ENCODE measurements at regions not wholly inside any gene's neighbourhood (a gene's known extent, or its start where the extent isn't known, plus 50 kb on each side); places are given as distances from the start of the nearest gene placed in this dataset.

DNA sequence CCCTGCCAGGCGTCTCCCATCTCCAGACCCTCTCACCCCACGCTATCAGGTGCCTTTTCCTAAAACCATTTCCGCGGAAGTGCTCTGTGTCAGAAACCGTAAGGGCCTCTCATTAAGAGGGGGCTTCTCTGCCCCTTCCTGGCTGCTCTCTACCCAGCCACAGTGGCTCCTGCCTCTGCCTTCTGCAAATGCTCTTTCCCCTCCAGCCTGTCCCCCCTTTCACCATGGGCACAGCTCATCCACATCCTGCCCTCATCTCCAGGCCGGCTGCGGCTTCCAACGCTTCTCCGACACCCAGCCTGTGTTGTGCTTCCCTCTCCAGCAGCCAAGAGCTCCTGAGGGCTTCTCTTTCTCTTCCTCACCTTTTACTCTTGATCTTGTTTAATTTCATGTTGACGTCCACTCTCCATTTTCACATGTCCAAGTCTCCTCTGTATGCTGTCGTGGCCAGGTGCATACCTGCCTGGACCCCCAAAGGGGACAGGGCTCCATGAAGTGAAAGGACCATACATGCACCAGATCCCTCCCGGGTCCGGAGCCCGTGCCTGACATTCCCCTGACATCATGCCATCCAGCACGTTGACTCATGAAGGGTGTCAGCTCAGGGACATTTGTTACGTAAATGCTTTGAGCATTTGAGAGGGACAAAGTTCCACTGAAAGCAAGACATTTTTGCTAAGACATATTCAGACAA is 306.5 kb downstream of the AJAP1 start:
- DNase-seq (ENCODE audit: low spot score) = no peak

DNA sequence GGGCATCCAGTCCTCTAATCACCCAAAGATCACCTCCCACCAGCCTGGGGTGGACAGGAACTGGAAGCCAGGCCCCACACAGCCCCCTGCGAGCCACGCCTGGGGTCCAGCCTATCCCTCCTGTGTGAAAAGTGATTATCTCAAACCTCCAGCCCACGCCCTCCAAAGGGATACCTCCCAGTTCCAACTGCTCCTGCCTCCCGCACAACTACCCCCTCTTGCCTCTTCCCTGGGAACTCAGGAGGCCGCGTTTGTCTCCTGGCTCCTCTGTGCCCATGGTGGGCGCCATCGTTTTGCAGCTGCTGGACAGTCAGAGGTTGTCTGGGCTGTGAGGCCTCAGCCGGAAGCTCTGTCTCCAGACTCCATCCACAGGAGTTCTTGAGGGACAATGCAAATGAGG is 305.9 kb downstream of the AJAP1 start:
- DNase-seq (ENCODE audit: low spot score) = no peak

DNA sequence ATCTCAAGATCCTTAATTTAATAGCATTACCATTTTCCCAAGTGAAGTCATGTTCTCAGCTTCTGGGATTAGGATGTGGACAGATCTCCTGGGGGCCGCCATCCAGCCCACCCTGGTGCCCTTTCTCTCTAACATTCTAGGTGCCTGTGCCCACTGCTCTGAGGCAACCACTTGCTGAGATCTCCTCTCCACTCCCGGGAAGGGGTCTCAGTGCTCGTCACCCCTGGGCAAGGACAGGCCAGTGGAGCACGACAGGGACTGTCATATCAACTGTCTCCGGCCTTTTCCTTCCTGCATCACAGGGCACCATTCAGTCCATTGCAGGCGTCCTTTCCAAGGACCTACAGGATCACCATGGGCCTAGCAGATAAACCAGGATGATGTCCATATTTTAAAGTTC is 304.8 kb downstream of the AJAP1 start:
- no peak for DNase-seq (ENCODE audit: low spot score)

DNA sequence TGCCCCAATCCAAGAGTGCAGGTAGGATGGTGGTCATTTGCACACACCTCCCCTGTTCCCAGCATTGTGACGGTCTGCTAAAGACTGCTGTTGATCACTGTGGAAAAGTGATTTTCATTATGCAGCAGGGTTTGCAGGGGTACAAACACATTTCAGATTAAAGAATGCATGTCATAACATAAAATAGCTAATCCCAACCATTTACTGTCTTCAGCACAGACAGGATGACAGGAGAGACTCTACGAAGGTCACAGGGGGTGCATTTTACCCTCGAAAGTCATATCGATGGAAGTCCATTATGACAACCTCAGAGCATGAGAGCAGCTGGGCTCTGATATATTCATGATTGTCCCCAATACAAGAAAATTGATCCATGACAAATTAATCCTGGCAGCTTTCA is 302.6 kb downstream of the AJAP1 start:
- no peak for DNase-seq (ENCODE audit: low spot score)

DNA sequence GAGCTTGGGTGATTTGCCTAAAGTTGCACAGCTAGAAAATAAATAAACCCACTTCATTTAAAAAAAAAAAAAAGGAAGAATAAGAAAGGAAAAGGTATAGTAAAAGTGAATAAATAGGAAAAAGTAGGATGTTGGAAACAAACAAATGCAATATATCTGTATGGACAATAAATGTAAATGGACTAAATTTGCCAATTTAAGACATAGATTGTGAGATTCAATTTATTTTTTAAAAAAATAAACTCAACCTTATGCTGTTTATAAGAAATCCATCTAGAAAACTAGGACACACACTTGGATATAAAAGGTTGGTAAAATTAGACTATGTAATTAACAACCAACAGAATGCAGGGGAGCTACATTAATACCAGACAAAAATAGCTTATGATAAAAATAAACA is 300.0 kb downstream of the AJAP1 start:
- no peak for DNase-seq (ENCODE audit: low spot score)

DNA sequence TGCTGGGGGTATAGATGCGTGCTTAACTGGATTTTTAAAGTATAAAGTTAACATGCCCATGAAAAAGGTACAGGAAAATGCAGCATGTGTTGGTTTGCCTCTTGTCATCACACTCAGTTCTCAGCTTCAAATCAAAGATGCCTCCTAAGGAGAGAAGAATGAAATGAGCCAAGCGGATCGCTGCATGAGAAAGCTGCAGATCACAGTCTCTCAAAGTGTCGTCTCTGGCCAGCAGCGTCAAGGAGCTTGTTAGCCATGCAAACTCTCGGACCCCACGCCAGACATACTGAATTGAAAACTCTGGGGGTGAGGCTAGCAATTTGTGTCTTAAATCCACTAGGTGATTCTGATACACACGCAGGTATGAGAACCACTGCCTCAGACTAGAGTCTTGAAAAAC is 297.2 kb downstream of the AJAP1 start:
- no peak for DNase-seq (ENCODE audit: low spot score)

DNA sequence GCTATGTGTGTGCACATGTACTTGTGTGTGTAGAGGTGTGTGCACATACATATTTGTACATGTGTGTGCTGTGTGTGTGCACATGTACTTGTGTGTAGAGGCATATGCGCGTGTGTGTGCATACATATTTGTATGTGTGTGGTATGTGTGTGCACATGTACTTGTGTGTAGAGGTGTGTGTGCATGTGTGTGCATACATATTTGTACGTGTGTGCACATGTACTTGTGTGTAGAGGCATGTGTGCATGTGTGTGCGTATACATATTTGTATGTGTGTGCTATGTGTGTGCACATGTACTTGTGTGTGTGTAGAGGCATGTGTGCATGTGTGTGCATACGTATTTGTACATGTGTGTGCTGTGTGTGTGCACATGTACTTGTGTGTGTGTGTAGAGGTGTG is 291.9 kb downstream of the AJAP1 start:
- no peak for DNase-seq (ENCODE audit: low spot score)

DNA sequence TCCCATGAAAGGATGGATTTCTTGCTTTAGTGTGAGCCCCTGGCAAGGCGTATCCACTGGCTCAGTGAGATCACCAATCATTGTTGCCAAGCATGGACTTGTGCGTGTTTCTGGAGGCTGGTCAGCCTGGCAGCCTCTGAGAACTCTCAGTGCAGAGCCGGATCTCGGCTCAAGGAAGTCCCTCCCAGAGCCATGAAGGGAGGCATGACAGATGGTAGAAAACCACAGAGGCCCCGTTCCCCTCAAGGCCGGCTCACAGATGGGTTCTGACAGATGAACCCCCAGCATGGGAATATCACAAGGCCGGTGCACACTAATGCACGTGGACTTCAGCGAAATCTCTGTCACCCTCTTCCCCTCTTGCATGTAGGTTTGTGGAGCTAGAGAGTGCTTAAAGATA is 290.5 kb downstream of the AJAP1 start:
- no peak for DNase-seq (ENCODE audit: low spot score)

DNA sequence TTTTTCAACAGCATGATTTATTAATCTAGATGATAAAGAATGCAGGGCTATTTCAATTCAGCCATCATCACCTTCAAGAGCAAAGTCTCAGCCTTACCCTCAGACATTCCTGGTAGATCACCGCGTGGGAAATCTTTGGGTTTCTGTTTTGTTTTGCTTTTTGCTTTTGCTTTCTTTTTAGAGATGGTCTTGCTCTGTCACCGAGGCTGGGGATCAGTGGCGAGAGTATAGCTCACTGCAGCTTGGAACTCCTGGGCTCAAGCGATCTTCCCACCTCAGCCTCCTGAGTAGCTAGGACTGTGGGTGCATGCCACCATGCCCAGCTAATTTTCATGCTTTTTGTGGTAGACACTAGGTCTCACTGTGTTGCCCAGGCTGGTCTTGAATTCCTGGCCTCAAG is 289.7 kb downstream of the AJAP1 start:
- no peak for DNase-seq (ENCODE audit: low spot score)

DNA sequence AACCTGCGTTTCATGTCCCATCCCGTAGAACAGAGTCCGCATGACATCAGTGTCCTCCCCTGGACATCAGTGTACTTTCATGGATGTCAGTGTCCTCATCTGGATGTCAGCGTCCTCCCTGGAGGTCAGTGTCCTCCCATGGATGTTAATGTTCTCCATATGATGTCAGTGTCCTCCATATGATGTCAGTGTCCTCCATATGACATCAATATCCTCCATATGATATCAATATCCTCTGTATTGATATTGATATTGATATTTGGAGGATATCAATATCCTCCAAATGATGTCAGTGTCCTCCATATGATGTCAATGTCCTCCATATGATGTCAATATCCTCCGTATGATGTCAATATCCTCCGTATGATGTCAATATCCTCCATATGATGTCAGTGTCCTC is 284.9 kb downstream of the AJAP1 start:
- no peak for DNase-seq (ENCODE audit: low spot score)

DNA sequence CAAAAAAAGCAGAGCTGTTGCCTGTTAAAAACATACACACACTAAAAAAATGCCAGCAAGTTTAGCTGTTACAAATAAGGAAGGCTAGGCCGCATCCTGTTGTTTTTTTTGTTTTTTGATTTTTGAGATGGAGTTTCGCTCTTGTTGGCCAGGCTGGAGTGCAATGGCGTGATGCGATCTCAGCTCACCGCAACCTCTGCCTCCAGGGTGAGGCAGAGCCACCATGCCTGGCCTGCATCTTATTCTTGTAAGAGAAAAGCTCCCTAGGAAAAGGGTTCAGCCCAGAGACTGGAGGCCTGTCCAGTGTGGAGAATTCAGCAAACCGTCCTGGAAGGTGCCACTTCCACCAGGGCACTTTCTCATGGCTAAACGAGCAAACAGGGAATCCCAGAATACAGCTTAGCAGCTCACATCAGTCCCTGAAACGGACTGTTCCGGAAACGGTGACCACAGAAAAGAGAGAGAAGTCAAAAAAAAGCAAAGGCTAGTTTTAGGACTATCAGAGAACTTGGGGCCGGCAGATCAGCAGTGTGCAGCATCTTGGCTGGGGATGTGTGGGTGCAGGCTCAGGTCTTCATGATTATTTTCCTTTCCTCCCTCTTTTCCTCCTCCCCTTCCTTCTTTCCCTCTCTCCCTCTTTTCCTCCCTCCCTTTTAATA is 283.6 kb downstream of the AJAP1 start:
- DNase-seq (ENCODE audit: low spot score) = no peak

DNA sequence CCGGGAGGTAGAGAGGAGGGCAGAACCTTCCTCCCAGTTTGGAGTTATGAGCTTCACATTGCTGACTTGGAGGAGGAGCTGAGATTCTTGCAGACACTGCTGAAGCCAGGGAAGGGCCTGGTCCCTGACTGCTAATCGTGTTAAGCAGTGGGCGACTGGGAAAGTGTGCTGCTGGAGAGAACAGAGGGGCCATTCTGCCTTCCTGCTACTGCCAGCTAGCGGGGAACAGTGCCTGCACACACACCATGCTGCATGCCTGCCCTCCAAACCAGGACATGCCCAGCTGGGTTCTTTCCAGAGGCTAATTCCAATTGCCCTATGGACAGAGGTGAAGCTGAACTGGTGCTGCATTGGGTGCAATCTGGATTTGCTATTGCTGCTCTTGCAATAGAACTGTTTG is 281.4 kb downstream of the AJAP1 start:
- no peak for DNase-seq (ENCODE audit: low spot score)

DNA sequence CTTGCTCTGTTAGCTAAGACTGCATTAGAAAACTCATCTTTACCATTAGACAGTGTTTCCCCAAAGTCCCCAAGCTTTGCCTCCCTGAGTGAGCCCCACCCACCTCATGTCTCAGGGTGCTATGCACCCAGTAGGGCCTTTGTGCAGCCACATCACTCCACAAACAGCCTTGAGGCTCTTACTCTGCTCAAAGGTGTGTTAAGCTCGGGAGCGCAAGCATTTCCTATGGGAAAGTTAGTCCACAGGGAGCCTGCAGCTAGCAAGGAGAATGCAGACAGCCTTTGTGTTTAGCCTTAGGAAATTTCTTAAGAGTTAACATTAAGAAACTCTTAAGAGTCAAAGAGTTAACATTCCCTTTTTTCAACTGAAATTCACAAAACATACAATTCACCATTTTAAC is 278.8 kb downstream of the AJAP1 start:
- no peak for DNase-seq (ENCODE audit: low spot score)

DNA sequence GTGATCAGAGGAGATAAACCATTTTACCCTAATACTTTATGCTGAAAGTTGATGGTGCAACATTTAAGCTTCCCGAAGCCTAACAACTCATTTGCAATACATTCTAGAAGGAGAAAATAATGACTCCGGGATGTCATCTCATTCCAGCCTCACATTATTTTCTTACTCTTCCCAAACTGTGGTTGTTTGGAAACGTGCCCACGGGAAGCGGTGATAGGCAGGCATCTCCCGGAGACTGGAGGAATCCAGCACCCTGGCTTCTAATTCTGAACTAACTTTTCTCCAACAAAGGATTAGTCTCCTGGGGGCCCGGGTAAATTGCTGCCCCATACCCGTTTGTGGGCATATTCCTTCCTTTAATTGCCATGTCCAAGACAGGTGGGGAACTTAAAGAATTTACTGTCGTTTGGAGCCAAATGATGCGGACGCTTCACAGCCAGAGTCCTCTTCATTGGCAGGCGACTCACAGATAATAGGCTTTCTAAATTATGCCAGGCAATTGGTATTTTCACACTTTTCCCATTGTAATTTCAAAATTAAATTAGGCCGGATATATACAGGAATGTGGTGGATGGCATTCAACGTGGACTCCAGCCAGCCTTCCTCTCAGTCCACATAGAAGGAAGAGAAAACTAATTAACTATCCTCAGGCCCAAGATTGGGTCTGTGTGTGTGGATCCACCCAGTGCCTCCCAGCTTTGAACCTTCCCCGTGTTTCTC is 278.1 kb downstream of the AJAP1 start:
- no peak for DNase-seq (ENCODE audit: low spot score)

DNA sequence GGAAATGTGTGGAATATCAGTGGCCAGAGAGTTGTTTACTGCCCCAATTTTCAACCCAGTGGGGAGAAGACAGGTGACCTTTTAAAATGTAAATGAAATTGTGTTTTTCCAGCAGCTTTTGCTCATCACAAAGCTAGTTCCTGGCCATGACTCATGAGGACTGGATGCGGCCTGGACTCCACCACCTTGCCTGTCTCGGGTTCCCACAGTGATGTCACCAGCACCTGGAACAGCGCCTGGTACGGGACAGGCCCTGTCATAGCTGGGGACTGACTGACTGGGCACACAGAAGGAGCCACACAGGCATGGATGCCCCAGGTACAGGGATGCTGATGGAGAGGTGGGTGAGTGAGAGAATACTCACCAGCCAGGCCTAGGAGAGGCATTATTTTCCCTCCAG is 277.1 kb downstream of the AJAP1 start:
- DNase-seq (ENCODE audit: low spot score) = no peak

DNA sequence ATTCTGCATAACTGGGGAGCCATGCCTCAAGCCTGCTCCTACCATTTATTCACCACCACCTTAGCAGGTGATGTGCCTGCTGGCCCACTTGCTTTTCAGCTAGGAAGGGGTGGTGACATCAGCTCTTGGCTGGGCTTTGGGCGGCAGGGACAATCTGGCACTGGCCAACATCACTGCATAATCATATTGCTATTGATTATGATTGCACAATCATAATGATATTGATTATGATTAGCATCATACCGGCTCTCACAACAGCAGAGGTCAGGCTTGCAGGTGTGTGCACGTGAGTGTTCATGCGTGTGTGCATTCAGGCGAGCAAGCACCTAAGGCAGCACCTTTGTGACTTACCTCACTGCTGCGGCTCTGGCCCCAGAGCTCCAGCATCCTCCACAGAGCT is 273.8 kb downstream of the AJAP1 start:
- no peak for DNase-seq (ENCODE audit: low spot score)

DNA sequence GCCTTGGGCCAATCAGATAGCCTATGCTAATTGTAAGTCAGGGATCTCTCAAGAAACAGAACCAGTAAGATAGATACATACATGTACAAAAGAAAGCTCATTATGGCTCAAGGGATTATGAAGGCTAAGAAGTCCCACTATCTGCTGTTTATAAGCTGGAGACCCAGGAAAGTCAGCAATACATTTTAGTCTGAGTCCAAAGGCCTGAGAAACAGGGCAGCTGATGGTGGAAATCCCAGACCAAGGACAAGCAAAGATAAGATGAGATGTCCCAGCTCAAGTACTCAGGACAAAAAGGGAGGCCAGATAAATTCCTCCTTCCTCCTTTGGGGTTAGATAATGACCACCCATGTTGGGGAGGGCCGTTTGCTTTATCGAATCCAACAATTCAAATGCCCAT is 269.9 kb downstream of the AJAP1 start:
- DNase-seq (ENCODE audit: low spot score) = no peak

DNA sequence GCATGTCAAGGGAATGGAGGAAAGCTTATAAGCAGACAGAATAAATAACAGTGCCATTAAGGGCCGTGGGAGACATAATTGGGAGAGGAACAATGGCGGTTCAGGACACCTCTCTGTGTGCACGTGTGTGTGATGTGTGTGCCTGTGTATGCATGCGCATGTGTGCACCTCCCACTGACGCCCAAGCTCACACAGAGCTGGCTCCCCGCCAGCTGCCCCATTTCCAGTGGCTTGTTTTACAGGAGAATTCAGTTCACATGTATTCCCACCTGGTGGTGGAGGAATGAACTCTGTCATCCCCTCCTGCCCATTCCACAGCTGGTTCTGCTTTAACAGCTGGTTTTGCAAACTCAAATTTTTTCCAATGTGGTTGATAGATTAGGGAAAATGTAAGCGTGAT is 262.2 kb downstream of the AJAP1 start:
- no peak for DNase-seq (ENCODE audit: low spot score)

DNA sequence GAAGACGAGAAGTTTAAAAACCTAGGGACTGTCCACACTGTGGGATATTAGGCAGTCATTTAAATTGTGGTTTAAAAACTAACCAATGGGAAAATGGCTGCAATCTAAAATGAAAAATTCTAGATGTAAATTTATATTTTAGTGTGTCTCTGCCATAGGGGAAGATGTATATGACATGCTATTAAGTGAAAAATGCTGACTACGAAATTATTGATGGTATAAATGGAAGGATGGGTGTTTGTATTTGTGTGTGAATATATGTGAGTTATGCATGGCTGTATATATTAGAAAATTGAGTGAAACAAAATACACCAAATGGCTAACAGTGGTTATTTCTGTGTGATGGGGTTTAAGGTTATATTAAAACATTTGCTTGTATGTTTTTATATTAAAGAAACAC is 260.7 kb downstream of the AJAP1 start:
- DNase-seq (ENCODE audit: low spot score) = no peak

DNA sequence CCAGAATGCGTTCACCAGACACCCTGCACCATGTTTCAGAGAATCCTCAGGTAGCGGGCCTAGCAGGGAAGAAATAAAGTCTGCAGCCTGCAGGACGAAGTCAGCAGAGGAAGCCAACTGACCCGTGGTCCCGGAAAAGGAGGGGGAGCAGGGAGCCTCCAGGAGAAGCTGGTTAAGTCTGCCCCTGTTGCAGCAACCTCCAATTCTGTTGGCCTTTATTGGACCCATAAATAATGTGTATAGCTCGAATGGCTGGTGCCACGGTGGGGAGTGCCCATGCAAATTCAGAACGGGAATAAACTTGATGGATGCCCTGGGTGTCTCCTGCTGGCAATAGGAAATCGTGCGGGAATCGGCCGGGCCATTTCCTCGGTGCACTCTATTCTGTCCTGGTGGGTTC is 254.1 kb downstream of the AJAP1 start:
- DNase-seq (ENCODE audit: low spot score) = no peak

DNA sequence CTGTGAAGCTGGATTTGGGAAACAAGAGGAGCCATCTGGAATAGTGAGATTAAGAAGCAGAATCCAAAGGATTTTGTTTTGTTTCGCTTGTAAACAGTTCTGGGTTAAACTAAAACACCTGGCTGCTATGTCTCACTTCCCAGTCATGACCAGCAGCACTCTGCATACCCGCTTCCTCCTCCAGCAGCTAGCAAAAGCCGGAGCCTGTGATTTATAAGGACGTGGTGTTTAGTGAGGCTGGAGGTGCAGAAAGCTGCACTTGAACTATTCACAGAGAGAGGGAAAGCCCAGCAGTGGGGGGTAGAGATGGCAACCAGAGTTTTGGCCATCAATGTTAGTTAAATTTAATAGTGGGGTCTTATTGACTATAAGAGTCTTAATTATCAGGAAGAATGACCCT is 240.2 kb downstream of the AJAP1 start:
- no peak for DNase-seq (ENCODE audit: low spot score)

DNA sequence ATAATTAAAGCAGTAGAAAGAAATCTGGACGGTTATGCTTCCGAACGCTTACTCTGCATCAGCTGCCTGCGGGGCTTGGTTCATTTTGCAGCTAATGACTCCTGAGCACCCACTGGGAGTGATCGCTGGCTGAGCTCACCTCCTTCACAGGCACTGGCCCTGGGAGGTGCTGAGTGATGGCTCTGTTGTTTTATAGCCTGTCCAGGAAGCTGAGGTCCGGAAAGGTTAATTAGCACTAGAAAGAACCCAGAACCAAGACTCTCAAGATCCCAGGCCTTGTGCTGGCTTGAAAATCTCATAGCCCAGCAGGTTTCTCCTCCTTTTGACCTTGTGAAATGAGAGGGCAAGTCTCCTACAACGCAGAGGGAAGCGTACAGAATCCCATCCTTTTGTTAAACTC is 226.2 kb downstream of the AJAP1 start:
- no peak for DNase-seq (ENCODE audit: low spot score)

DNA sequence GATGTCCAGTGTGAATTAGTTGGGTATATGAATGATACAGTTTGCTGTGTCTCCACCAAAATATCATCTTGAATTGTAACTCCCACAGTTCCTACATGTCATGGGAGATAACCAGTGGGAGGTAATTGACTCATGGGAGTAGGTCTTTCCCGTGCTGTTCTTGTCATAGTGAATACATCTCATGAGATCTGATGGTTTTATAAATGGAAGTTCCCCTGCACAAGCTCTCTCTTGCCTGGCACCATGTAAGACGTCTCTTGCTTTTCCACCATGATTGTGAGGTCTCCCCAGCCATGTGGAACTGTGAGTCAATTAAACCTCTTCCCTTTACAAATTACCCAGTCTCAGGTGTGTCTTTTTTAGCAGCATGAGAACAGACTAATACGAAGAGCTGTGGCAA is 223.0 kb downstream of the AJAP1 start:
- DNase-seq (ENCODE audit: low spot score) = no peak

DNA sequence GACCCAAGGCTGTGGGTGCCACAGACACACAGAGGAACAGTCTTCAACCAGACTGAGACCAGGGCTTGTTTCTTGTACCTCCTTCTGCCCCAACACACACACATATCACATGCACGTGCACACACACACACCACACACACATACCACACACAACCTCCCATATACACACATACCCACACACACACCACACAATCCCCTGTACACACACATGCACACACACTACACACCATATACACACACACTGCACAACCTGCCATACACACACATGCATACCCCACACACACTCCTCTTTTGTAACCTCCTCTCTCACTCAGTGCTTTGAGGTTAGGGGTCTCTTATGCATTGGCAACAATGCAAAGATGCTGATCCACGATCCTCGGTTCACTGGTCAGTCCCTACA is 217.0 kb downstream of the AJAP1 start:
- DNase-seq (ENCODE audit: low spot score) = no peak
